HG03469 (cell line): ENCODE measurements at regions not wholly inside any gene's neighbourhood (a gene's known extent, or its start where the extent isn't known, plus 50 kb on each side); places are given as distances from the start of the nearest gene placed in this dataset.
"Not testable (repeated sequence)": the region's sequence is repeated elsewhere in the genome, so short reads cannot be mapped to it uniquely, and the experiment has no call there.

ENCODE experiments used
- ATAC-seq: cut with Tn5 transposase; IDR thresholded peaks from one replicate; pipeline ENCODE4 v1.9.1; 2021; ENCODE audit warnings: mild to moderate bottlenecking, moderate library complexity, moderate number of reproducible peaks; ENCODE audit not compliant: unreplicated experiment

GRCh38 chr7:25686493-25686892, 458.2 kb upstream of the NPVF start:
- no peak for ATAC-seq

- ATAC-seq, result no peak
These were observed 457.8 kb upstream of the NFE2L3 start for GRCh38 chr7:25694211-25694610.

- ATAC-seq, result no peak
These were observed 457.3 kb upstream of the NFE2L3 start for GRCh38 chr7:25694699-25695098.

DNA sequence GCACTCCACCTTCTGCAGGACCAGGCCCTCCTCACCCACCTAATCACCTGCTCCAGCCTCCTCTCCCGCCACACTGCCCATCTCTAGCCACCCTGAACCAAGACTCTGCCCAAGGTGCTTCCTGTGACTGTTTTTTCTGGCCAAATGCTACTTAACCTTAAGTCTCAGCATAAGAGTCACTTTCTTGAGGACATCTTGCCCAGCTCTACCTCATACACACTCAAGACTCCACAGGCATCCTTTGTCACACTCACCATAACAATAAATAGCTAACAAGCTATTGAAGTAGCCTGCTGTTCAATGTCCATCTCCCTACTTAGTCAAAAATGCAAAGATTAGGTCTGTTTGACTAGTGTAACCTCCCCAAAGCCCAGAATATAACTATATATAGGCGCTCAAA, 455.4 kb upstream of the NFE2L3 start:
- no peak for ATAC-seq

- ATAC-seq, result no peak
These were observed 453.4 kb upstream of the NFE2L3 start for GRCh38 chr7:25698451-25699113.

DNA sequence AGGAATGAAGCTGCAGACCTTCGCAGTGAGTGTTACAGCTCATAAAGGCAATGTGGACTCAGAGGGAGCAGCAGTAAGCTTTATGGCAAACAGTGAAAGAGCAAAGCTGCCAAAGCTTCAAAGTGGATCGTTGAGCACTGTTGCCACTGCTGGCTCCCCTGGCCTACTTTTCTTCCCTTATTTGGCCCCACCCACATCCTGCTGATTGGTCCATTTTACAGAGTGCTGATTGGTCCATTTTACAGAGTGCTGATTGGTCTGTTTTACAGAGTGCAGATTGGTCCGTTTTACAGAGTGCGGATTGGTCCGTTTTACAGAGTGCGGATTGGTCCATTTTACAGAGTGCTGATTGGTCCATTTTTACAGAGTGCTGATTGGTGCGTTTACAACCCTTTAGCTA, 451.9 kb upstream of the NFE2L3 start:
- not testable (repeated sequence) for ATAC-seq

DNA sequence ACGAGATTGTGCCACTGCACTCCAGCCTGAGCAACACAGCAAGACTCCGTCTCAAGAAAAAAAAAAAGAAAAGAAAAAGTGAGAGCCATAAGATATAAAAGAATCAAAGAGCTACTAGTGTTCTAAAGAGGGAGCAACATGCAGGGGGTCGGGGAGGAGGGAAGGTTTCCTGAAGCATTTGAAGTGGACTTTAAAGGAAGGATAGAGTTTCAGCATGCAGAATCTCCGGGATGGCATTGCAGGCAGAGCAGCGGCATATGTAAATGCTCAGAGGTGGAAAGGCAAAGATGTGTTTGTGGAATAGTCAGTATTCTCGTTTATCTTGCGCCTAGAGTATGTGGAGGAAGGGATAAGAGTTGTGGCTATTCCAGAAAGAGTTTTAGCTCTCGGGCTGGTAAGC, 447.6 kb upstream of the NFE2L3 start:
- ATAC-seq, result no peak

- no peak for ATAC-seq
These were observed 445.2 kb upstream of the NFE2L3 start for GRCh38 chr7:25706764-25707163.

DNA sequence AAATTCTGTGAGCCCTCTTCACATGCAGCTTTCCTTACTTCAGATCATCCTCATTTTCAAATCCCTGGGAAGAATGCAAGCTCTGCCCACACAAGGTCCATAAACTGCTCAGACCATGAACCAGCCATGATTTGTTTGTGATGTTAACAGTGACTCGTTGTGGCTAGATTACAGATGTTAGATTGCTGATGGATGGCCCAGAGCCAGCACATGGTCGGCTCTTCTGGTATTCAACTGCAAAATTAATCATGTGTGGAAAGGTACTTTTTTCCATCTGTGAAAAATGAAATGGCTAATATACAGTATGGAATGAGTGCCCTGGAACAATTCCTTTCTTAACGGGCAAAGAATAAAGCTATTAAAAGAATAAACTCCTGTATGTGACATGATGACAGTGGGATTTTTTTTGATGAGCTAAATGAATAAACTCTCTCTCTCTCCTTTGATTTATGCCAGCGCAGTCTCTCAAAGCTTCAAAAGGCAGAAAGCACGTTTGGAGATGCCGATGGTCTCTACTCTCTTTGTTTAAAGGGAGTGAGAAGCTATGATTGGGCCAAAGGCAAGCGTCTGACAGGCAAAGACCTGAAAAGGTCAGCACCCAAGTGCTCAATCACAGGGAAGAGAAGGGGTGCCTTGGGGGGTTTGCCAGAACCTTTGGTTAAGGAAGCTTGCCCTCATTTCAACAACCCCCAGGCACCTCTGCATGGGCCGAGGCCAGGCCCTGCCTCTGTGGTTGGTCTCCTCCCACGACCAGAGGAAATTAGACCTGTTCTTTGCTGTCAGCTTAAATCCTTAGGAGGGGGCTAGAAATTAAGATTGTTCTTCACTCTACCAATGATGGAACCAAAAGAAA, 444.0 kb upstream of the NFE2L3 start:
- ATAC-seq, result no peak

DNA sequence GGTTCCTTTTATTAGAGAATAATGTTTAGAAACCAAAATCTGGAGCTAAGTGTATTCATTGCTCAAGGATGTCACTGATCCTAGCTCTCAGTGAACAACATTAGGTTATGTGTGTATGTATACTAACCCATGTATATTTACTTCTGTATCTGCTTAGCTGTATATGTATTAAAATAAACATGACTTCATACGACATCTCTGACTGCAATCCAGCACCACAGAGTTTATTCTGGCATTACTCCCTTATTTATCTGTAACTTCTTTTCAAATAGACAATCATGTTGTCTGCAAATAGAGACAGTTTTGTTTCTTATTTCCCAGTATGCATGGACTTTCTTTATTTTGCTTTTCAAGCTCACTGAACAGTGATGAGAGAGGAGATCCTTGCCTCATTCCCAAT, 441.0 kb upstream of the NFE2L3 start:
- ATAC-seq, result no peak

DNA sequence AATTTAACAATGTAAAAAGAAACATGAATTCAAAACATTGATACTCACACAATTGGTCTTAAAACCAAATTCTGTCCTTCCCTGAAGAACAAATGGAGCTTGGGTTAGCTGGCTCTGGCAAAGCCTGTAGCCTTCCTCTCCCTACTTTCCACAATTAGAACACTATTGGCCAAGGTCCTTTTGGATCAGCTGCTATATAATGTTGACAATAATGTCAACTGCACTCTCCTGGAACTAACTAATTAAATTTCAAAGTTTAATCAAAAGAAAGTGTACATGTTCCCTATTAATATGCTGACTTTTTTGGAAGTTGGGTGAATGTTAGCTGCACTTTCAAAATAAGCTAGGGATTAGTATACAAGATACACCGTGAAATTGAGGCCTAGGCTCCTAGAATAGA, 440.1 kb upstream of the NFE2L3 start:
- ATAC-seq, result no peak

- ATAC-seq, result no peak
These were observed 439.5 kb upstream of the NFE2L3 start for GRCh38 chr7:25712500-25712899.

- ATAC-seq, result no peak
These were observed 438.0 kb upstream of the NFE2L3 start for GRCh38 chr7:25714013-25714412.

DNA sequence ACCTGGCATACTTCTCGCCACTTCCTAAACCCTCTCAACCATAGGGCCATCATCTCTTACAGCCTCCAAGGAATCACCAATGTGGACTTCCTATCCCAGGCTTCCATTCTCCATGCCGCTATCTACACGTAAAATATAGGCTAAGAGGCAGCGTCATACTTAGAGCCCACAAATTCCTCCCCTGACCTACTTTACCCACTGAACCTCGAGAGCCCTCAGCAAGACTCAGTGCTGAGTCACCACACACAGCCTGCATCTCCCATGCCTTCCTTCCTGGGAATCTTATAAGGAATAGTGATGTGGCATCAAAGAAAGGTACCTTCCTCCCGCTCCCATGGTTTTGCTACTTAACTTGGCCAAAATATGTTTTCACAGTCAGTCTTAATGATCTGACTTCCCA, 435.6 kb upstream of the NFE2L3 start:
- no peak for ATAC-seq

- ATAC-seq, result no peak
These were observed 433.4 kb upstream of the NFE2L3 start for GRCh38 chr7:25718596-25718995.

DNA sequence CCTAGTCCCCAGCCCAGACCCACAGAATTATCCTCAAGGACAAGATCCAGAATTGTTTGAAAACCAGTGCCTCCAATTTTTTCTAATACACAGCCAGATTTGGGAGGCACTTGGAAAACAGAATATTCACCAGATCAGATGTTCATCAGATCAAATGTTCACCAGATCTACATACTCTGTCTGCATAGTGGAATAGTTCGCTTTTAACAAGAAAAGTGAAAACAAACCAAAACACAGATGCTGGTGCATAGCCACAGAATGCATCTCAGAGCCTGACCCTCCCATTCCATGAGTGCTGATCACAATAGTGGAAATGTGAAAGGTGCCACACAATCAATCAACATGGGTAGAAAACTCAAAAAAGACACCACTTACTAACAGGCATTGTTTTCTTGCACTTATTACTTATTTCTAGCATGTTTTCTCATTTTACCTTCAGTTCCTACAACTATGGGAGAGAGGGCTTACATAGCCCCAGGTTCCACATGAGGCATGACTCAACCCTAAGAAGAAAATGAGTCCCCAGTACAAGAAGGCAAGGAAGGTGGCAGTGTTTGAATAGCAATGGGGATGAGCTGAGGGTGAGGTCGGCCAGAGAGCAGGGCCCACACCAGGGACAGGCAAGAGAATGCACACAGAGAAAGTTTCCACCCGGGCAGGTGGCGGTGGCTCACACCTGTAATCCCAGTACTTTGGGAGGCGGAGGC, 432.7 kb upstream of the NFE2L3 start:
- ATAC-seq, result no peak

DNA sequence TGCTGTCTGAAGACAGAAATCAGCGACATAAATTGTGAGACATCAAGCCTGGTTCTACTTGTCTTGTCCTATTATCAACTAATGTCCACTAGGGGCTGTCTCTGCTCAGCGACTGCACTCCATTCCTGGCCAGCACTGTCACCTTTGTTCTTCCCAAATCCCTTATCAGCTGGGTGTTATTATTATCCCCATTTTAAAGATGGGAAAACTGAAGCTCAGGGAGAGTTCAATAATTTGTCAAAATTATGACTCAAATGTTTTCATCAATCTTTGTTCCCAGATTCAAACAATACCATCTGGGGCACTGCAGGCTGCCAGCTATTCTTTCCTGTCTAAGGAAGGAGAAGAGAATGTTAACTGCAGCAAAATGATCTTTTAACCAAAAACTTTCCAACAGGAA, 431.6 kb upstream of the NFE2L3 start:
- no peak for ATAC-seq

GRCh38 chr7:25722856-25723255, 429.1 kb upstream of the NFE2L3 start:
- ATAC-seq, result no peak

- no peak for ATAC-seq
These were observed 426.5 kb upstream of the NFE2L3 start for GRCh38 chr7:25725451-25725850.

DNA sequence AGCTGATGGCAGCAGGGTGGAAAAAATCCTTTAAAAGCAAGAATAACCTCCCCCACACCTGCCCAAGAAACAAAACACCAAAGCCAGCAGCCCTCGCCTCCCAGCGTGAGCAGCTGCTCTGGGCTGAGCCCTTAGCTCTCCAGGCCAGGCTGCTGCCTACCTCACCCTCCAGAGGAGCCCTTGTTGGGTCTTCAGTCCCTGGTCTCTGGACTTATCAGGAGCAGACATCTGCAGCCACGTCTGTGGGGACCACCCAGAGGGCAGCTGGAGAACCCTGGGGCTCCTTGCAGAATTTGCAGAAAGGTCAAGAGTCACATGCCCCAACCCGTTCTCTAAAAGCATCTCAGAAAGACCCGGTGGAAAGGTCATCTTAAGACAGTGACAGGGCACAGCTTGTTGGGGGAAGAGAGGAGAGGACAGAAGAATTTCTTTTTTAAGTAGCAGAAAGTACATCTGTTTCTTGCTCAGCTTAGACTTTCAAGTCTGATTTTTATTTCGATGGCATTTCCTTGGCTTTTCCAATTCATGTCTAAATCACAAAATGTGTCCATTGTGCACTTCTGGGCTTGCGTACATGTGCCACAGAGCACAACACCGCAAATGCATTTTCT, 425.7 kb upstream of the NFE2L3 start:
- no peak for ATAC-seq

- no peak for ATAC-seq
These were observed 425.2 kb upstream of the NFE2L3 start for GRCh38 chr7:25726781-25727311.
